ENCODE measurements at regions not wholly inside any gene's neighbourhood (a gene's known extent, or its start where the extent isn't known, plus 50 kb on each side); places are given as distances from the start of the nearest gene placed in this dataset.

DNA sequence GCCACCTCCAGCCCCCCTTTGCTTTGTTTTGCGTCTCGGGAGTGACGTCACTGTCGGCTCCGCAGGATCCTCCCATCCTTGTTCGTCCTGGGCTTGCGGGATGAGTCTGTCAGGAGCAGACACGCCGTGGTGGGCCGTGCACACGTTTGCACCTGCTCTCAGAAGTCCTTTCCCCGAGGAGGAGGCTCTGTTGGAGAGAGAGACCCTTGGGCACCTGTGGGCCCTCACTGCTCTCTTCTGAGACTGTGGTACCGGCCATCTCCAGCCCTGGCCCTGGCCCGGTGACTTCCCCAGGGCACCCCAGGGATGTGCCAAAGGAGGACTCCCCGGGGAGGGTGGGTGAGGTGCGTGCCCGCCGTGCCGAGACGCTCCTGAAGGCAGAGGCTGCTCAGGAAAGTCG, 76.1 kb upstream of the PPP2R3B start:
- Histone ChIP-seq H4K91ac (replicated peaks; ENCODE audit: insufficient read length, low read length) (no peak overlapping the region), H3K9me3 (ENCODE audit: insufficient read depth in 2 of 2, low read depth in 1 of 2, low read length in 1 of 2) (no peaks in the 10 kb centered on the region), H2BK20ac (ENCODE audit: low read length) (no peak overlapping the region; the same call in 1 of the 2 replicates), H4K5ac (ENCODE audit: insufficient read length, low read depth, low read length) (no peak overlapping the region), H3K27me3 (replicated peaks in 1 of 4; ENCODE audit: control insufficient read depth in 3 of 4, extremely low read depth in 1 of 4, insufficient read depth in 3 of 4, low read length in 3 of 4) (no peaks in the 10 kb centered on the region), H2BK120ac (replicated peaks; ENCODE audit: low read depth, low read length) (no peak overlapping the region), H3K56ac (replicated peaks; ENCODE audit: insufficient read length, low read depth, low read length) (no peak overlapping the region), H2BK12ac (ENCODE audit: low read depth, low read length) (peak overlapping the region; percentile 94; the same call in 1 of the 2 replicates), H3K4ac (replicated peaks; ENCODE audit: insufficient read length, low read depth, low read length) (no peak overlapping the region), H3K4me3 (ENCODE audit: extremely low read depth in 1 of 4, insufficient read depth in 2 of 4, low read depth in 3 of 4, low read length in 4 of 4) (no peak overlapping the region), H3K27ac (ENCODE audit: low read depth, low read length) (no peak overlapping the region), H3K4me2 (ENCODE audit: insufficient read depth in 1 of 2, low read depth in 2 of 2, low read length in 2 of 2) (no peak overlapping the region), H2AK5ac (ENCODE audit: low read depth, low read length) (peak overlapping the region; percentile 88; the same call in 1 of the 2 replicates), H2BK15ac (ENCODE audit: low read length) (peak overlapping the region; percentile 66; the same call in 1 of the 2 replicates), H3K14ac (ENCODE audit: insufficient read length) (no peak overlapping the region), H4K20me1 (replicated peaks in 1 of 2; ENCODE audit: control insufficient read depth in 1 of 2, insufficient read depth in 2 of 2, low read length in 2 of 2) (peaks cover 0 to 3% of the 10 kb centered on the region in 2 experiments), H3K79me2 (ENCODE audit: control insufficient read depth in 1 of 2, insufficient read depth in 2 of 2, low read length in 2 of 2) (no peaks in the 10 kb centered on the region), H3K18ac (ENCODE audit: extremely low read depth, low read length) (no peak overlapping the region), H3K23me2 (ENCODE audit: low read depth, low read length) (0 out of 2 replicates have a peak, but pooled peaks cover 3% of the 10 kb centered on the region), H2AFZ (ENCODE audit: low read length) (no peak overlapping the region), H3K4me1 (replicated peaks in 1 of 4; ENCODE audit: control insufficient read depth in 3 of 4, insufficient read depth in 4 of 4, low read length in 3 of 4) (no peaks in the 10 kb centered on the region), H3K36me3 (ENCODE audit: control insufficient read depth in 2 of 4, insufficient read depth in 4 of 4, low read length in 3 of 4) (no peaks in the 10 kb centered on the region; a peak in 1 of 8 replicates), H2BK5ac (ENCODE audit: low read depth, low read length) (0 out of 2 replicates have a peak overlapping the region, but pooled peaks have one; percentile 67), H3K9ac (replicated peaks in 1 of 4; ENCODE audit: extremely low read depth in 1 of 4, low read depth in 3 of 4, low read length in 3 of 4) (no peak overlapping the region; a peak in 1 of 7 replicates), H4K8ac (ENCODE audit: extremely low read depth, insufficient read depth, low read length) (no peak overlapping the region), H3K79me1 (ENCODE audit: low read depth, low read length) (no peaks in the 10 kb centered on the region), H3K23ac (ENCODE audit: insufficient read length) (no peak overlapping the region)
- WGBS, 2 experiments (ENCODE audit: extremely low coverage in 1 of 2, insufficient coverage in 1 of 2, insufficient read length in 1 of 2, insufficient replicate concordance in 2 of 2, low coverage in 1 of 2, low lambda C conversion rate in 2 of 2, missing lambda C conversion rate in 1 of 2) = 89% methylated on average over 20 of the region's 21 CpGs; no CpG with 5 or more reads in 1 of the 2 experiments
- DNase-seq (ENCODE audit: low read depth in 1 of 2, low spot score in 2 of 2) (no peak), FAIRE-seq (no peak)
- TF ChIP-seq NANOG (IDR thresholded peaks at IDR 0.05; ENCODE audit: insufficient read depth, low read depth, low read length, poor library complexity, severe bottlenecking) = no peak
- TF ChIP-seq JUN (IDR thresholded peaks at IDR 0.05; ENCODE audit: low read depth, low read length) = no peak
- ChIA-PET CTCF (ENCODE audit: partially characterized antibody) (no interaction called here), POLR2A (ENCODE audit: partially characterized antibody) (no interaction called here)
